ENCODE measurements at regions not wholly inside any gene's neighbourhood (a gene's known extent, or its start where the extent isn't known, plus 50 kb on each side); places are given as distances from the start of the nearest gene placed in this dataset.

GRCh38 chr10:83633547-83633946 is 505.8 kb upstream of the GHITM start:
- in situ Hi-C loops (cut with HindIII; ENCODE audit: low sequenced_read_pairs): no loop called here

- in situ Hi-C loops (cut with HindIII; ENCODE audit: low sequenced_read_pairs): no loop called here
Measured at GRCh38 chr10:83636826-83637225, 502.5 kb upstream of the GHITM start.

- in situ Hi-C loops (cut with HindIII; ENCODE audit: low sequenced_read_pairs): no loop called here
Measured at GRCh38 chr10:83647526-83647925, 491.8 kb upstream of the GHITM start.

GRCh38 chr10:83648201-83648600 is 491.1 kb upstream of the GHITM start:
- in situ Hi-C loops (cut with HindIII; ENCODE audit: low sequenced_read_pairs): no loop called here

GRCh38 chr10:83649471-83649870 is 489.8 kb upstream of the GHITM start:
- in situ Hi-C loops (cut with HindIII; ENCODE audit: low sequenced_read_pairs): no loop called here

DNA sequence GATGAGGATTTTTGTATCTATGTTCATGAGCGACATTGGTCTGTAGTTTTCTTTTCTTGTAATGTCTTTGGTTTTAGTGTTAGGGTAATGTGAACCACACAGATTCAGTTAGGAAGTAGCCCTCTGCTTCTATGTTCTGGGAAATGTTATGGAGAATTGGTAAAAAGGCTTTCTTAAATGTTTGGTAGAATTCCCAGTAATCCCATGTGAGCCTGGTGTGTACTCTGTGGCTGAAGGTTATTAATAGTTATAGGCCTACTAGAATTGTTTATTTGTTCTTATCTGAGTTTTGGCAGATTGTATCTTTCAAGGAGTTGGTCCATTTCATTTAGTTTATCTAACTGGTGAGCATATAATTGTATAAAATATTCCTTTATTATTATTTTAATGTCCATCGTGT is 484.6 kb upstream of the GHITM start:
- in situ Hi-C loops (cut with HindIII; ENCODE audit: low sequenced_read_pairs): no loop called here

- in situ Hi-C loops (cut with HindIII; ENCODE audit: low sequenced_read_pairs): no loop called here
Measured at GRCh38 chr10:83656924-83657323, 482.4 kb upstream of the GHITM start.

GRCh38 chr10:83657487-83657886 is 481.8 kb upstream of the GHITM start:
- in situ Hi-C loops (cut with HindIII; ENCODE audit: low sequenced_read_pairs): no loop called here

GRCh38 chr10:83663918-83664317 is 475.4 kb upstream of the GHITM start:
- in situ Hi-C loops (cut with HindIII; ENCODE audit: low sequenced_read_pairs): no loop called here

GRCh38 chr10:83666762-83667161 is 472.5 kb upstream of the GHITM start:
- in situ Hi-C loops (cut with HindIII; ENCODE audit: low sequenced_read_pairs): no loop called here

- in situ Hi-C loops (cut with HindIII; ENCODE audit: low sequenced_read_pairs): no loop called here
Measured at GRCh38 chr10:83667594-83667993, 471.7 kb upstream of the GHITM start.

- in situ Hi-C loops (cut with HindIII; ENCODE audit: low sequenced_read_pairs): loop anchor here (5.0 kb wide), 1 partner anchor 74 kb away; no protein-coding TSS in a partner anchor
Measured at GRCh38 chr10:83673316-83673715, 466.0 kb upstream of the GHITM start.

- in situ Hi-C loops (cut with HindIII; ENCODE audit: low sequenced_read_pairs): no loop called here
Measured at GRCh38 chr10:83677795-83678194, 461.5 kb upstream of the GHITM start.

GRCh38 chr10:83678850-83679249 is 460.5 kb upstream of the GHITM start:
- in situ Hi-C loops (cut with HindIII; ENCODE audit: low sequenced_read_pairs): no loop called here

- in situ Hi-C loops (cut with HindIII; ENCODE audit: low sequenced_read_pairs): no loop called here
Measured at GRCh38 chr10:83680470-83680891, 458.8 kb upstream of the GHITM start.

GRCh38 chr10:83682414-83682813 is 456.9 kb upstream of the GHITM start:
- in situ Hi-C loops (cut with HindIII; ENCODE audit: low sequenced_read_pairs): no loop called here

DNA sequence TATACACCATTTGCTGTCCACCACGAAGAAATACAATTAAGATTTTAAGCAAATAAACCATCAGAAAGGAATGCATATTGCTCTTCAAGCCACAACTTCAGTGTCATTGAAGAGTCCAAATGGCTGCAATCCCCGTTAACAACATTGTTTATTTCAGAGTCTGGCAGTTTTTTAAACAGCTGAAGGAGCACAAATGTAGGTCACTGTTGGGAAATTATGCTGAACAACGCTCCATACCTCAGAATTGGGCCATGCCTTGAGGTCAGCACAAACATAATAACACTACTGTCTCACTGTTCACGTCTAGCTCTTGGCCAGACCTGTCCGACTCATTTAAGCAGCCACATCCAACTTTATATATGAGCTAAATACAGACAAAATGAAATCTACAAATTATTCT is 453.9 kb upstream of the GHITM start:
- in situ Hi-C loops (cut with HindIII; ENCODE audit: low sequenced_read_pairs): no loop called here

DNA sequence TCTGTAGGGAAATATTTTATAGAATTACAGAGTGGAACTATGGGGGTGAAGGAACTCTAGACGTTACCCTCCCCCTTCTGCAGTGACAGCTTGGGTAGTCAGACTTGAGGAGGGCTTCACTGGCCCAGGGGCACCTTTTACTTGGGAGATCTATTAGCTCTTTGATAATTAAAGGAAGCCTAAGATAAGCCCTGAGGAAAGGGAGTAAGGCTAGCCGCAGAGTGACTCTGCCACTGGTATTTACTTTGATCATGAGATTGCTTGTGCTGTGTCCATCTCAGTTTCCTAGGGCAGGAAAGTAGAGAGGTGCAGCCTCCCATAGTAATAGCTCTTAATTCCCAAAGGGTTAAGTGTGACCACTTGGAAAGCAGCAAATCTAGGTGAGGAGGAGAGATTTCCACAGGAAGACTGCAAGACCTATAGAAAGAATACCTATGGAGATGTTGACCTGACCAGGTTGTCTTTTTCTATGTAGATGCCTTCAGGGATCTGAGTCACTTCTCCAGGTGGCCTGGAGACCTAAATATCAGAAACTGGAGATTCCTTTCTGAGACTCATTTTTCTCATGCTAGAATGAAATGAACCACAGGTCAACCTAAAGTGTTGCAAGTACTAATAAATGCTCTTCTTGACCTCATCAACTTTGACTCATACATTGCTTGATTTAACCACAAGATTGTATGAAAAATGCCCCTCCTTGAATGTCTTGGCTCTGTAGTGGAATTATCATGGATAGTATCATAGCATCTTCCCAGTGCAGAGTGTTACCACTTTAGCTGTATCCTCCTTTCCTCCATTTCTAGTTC is 447.3 kb upstream of the GHITM start:
- in situ Hi-C loops (cut with HindIII; ENCODE audit: low sequenced_read_pairs): no loop called here

- in situ Hi-C loops (cut with HindIII; ENCODE audit: low sequenced_read_pairs): no loop called here
Measured at GRCh38 chr10:83698899-83699298, 440.4 kb upstream of the GHITM start.

GRCh38 chr10:83701799-83702198 is 437.5 kb upstream of the GHITM start:
- in situ Hi-C loops (cut with HindIII; ENCODE audit: low sequenced_read_pairs): no loop called here

- in situ Hi-C loops (cut with HindIII; ENCODE audit: low sequenced_read_pairs): no loop called here
Measured at GRCh38 chr10:83702731-83703130, 436.6 kb upstream of the GHITM start.

DNA sequence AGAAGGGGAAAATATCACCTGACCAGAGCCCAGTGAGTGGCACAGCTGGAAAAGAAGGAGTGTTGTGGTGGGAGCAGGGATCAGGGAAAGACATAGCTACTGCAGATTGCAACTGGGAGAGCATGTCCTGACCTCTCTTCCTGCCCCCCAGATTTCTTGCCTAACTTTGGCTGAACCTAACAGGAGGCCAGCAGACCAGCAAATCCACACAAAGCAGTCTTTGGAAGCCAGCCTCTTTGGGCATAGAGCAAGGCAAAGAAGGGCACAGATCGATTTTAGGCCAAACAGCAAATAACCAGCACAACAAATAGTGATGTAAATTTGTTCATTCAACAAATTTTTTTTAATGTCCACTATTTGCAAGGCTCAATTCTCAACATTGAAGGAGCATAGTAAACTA is 433.2 kb upstream of the GHITM start:
- in situ Hi-C loops (cut with HindIII; ENCODE audit: low sequenced_read_pairs): no loop called here
